Body of pancreas (tissue), 4 donors: ENCODE measurements at regions not wholly inside any gene's neighbourhood (a gene's known extent, or its start where the extent isn't known, plus 50 kb on each side); places are given as distances from the start of the nearest gene placed in this dataset.

Source experiments
- ATAC-seq: fragments of 150-250 bp; one replicate; pipeline ENCODE4 v1.9.1; 2016
- DNase-seq, 4 donors: peaks; one replicate each; pipeline ENCODE4 v3.0.0-alpha.2; 2019
- H3K27ac ChIP-seq, 4 donors: fragments of 200-600 bp; sonication (generic); 1 replicate in 3 of 4; 2 replicates in 1 of 4; pipeline versions ENCODE4 v1.5.1 to v1.6.1; 2016 to 2019; ENCODE audit warnings: mild to moderate bottlenecking in 1 of 4, mixed read lengths in 1 of 4, moderate library complexity in 1 of 4
- H3K27me3 ChIP-seq, 2 donors: fragments of 200-600 bp; sonication (generic); one replicate each; pipeline ENCODE4 v1.6.0; 2016; ENCODE audit warnings: mild to moderate bottlenecking in 1 of 2
- H3K36me3 ChIP-seq, 2 donors: fragments of 200-600 bp; sonication (generic); replicated peaks in 1 of 2; 2 replicates each; pipeline ENCODE4 v1.5.1; 2016; ENCODE audit warnings: low read depth in 2 of 2; ENCODE audit not compliant: insufficient read depth in 1 of 2
- H3K4me1 ChIP-seq: fragments of 200-600 bp; sonication (generic); one replicate; pipeline ENCODE4 v1.6.0; 2016
- H3K4me3 ChIP-seq, 2 donors: fragments of 200-600 bp; sonication (generic); 1 replicate in 1 of 2; 2 replicates in 1 of 2; pipeline ENCODE4 v1.5.1; 2016 to 2019
- H3K9me3 ChIP-seq, 3 donors: fragments of 200-600 bp; sonication (generic); 1 replicate in 2 of 3; 2 replicates in 1 of 3; pipeline ENCODE4 v1.5.1; 2016
- CTCF ChIP-seq, 7 experiments: fragments of 450-650 bp in 4 of 7; fragments of 200-600 bp in 3 of 7; sonication (generic) in 3 of 7; IDR thresholded peaks; one replicate each; pipeline ENCODE4 v1.5.1; 2016 to 2019; ENCODE audit warnings: antibody characterized with exemption in 7 of 7
- POLR2A ChIP-seq, 3 donors: fragments of 450-650 bp; IDR thresholded peaks; one replicate each; pipeline ENCODE4 v1.6.1; 2016; ENCODE audit warnings: antibody characterized with exemption in 3 of 3, mild to moderate bottlenecking in 2 of 3
- WGBS, 2 donors: methylation state at CpG; one replicate each; pipeline ENCODE4 v1.1.5; 2017; 5-methylcytosine and 5-hydroxymethylcytosine counted together
- intact Hi-C: fragments of 100-400 bp; cut with DNase I; formaldehyde crosslinking; loops from one replicate; pipeline ENCODE4 v1.15.1; 2023

- 38 to 47% methylated on average over 5 of the region's 5 CpGs for WGBS, 2 donors
- TF ChIP-seq CTCF (IDR thresholded peaks at IDR 0.05): peak in 4 of 7 experiments; percentile 9 to 34 (median 20)
- no peak for TF ChIP-seq POLR2A (IDR thresholded peaks at IDR 0.05)
- no peak for ATAC-seq
Measured at GRCh38 chr20:24164360-24164759, 175.8 kb upstream of the GGTLC1 start.

GRCh38 chr20:24163506-24163905 lies 174.9 kb upstream of the GGTLC1 start:
- H3K9me3 ChIP-seq: no peaks in the 10 kb centered on the region
- ATAC-seq (no peak), DNase-seq (no peak)
- H3K27ac ChIP-seq: no peak overlapping the region
- 54 to 57% methylated on average over 2 of the region's 2 CpGs for WGBS, 2 donors
- TF ChIP-seq CTCF (IDR thresholded peaks at IDR 0.05): no peak
- no peak for TF ChIP-seq POLR2A (IDR thresholded peaks at IDR 0.05)
- no peaks in the 10 kb centered on the region for H3K4me1 ChIP-seq
- H3K27me3 ChIP-seq: no peaks in the 10 kb centered on the region
- no peaks in the 10 kb centered on the region for H3K36me3 ChIP-seq
- no peak overlapping the region for H3K4me3 ChIP-seq
- intact Hi-C loops: loop anchor here (5.0 kb wide), 1 partner anchor 749 kb away; no protein-coding TSS in a partner anchor

More at GRCh38 chr20:24164360-24164759, 175.8 kb upstream of the GGTLC1 start:
- no peaks in the 10 kb centered on the region for H3K9me3 ChIP-seq
- H3K36me3 ChIP-seq: no peaks in the 10 kb centered on the region
- no peaks in the 10 kb centered on the region for H3K4me1 ChIP-seq
- intact Hi-C loops: loop anchor here (5.0 kb wide), 1 partner anchor 748 kb away; no protein-coding TSS in a partner anchor
- no peak overlapping the region for H3K4me3 ChIP-seq
- no peak overlapping the region for H3K27ac ChIP-seq
- no peaks in the 10 kb centered on the region for H3K27me3 ChIP-seq
- peak in 1 of 4 donors; percentile 30 for DNase-seq

GRCh38 chr20:24160563-24161281 lies 172.1 kb upstream of the GGTLC1 start:
- no peak overlapping the region for H3K27ac ChIP-seq
- TF ChIP-seq POLR2A (IDR thresholded peaks at IDR 0.05) (no peak), CTCF (IDR thresholded peaks at IDR 0.05) (peak; percentile 59 to 76 (median 69))
- H3K4me3 ChIP-seq: no peak overlapping the region
- H3K4me1 ChIP-seq: no peaks in the 10 kb centered on the region
- DNase-seq: peak; percentile 56 to 73 (median 64)
- no peaks in the 10 kb centered on the region for H3K9me3 ChIP-seq
- ATAC-seq: peak; percentile 68
- WGBS, 2 donors: 6 to 9% methylated on average over 5 of the region's 5 CpGs
- H3K27me3 ChIP-seq: no peaks in the 10 kb centered on the region
- intact Hi-C loops: loop anchor here (5.0 kb wide), 1 partner anchor 752 kb away; no protein-coding TSS in a partner anchor
- no peaks in the 10 kb centered on the region for H3K36me3 ChIP-seq

DNA sequence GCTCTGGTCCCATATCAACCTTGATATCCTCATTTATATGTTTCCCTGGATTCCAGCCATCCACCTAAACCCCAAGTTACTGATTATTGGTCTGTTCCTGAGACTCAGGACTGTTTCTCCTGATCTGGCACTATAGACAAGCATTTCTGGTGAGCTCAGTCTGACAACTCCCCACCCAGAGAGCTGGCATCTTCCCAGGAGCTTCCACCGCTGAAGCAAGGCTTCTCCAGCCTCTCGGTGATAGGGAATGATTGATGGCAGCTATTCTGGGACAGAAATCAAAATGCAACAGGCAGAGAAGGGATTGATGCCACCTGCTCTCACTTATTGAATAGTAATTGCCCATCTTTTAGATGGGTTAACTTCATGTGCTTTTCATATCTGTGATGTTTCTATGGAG lies 169.7 kb upstream of the GGTLC1 start:
- Histone ChIP-seq H3K4me3 (no peak overlapping the region), H3K27me3 (no peaks in the 10 kb centered on the region), H3K27ac (no peak overlapping the region), H3K36me3 (no peaks in the 10 kb centered on the region), H3K9me3 (no peaks in the 10 kb centered on the region), H3K4me1 (no peaks in the 10 kb centered on the region)
- TF ChIP-seq CTCF (IDR thresholded peaks at IDR 0.05) (no peak), POLR2A (IDR thresholded peaks at IDR 0.05) (no peak)
- ATAC-seq: no peak
- 17 to 20% methylated on average over 2 of the region's 2 CpGs for WGBS, 2 donors
- no peak for DNase-seq
- intact Hi-C loops: no loop called here

GRCh38 chr20:24157213-24157612 lies 168.6 kb upstream of the GGTLC1 start:
- Histone ChIP-seq H3K27me3 (no peaks in the 10 kb centered on the region), H3K4me1 (no peaks in the 10 kb centered on the region), H3K36me3 (no peaks in the 10 kb centered on the region), H3K27ac (no peak overlapping the region), H3K9me3 (no peaks in the 10 kb centered on the region), H3K4me3 (no peak overlapping the region)
- DNase-seq (no peak), ATAC-seq (no peak)
- TF ChIP-seq CTCF (IDR thresholded peaks at IDR 0.05) (no peak), POLR2A (IDR thresholded peaks at IDR 0.05) (no peak)
- intact Hi-C loops: no loop called here
- 52 to 65% methylated on average over 4 of the region's 4 CpGs for WGBS, 2 donors
